Loucy (cell line): ENCODE measurements at regions not wholly inside any gene's neighbourhood (a gene's known extent, or its start where the extent isn't known, plus 50 kb on each side); places are given as distances from the start of the nearest gene placed in this dataset.

Experiments
- H2AFZ ChIP-seq: fragments of 200-600 bp; sonication (generic); 2 replicates; pipeline ENCODE4 v1.6.0; 2016; ENCODE audit warnings: antibody characterized with exemption, mild to moderate bottlenecking, low read length, moderate library complexity
- H3F3A ChIP-seq: fragments of 200-600 bp; 2 replicates; pipeline ENCODE4 v1.6.0; 2016; ENCODE audit warnings: antibody characterized with exemption, low read depth, mild to moderate bottlenecking
- H3K27me3 ChIP-seq: fragments of 200-600 bp; sonication (generic); 2 replicates; pipeline ENCODE4 v1.6.1; 2014; ENCODE audit warnings: low read length, mild to moderate bottlenecking; ENCODE audit not compliant: insufficient read depth, poor library complexity, severe bottlenecking
- H3K36me3 ChIP-seq: fragments of 200-600 bp; sonication (generic); 2 replicates; pipeline ENCODE4 v1.6.1; 2016; ENCODE audit warnings: low read length; ENCODE audit not compliant: insufficient read depth
- H3K4me1 ChIP-seq: fragments of 200-600 bp; sonication (generic); 2 replicates; pipeline ENCODE4 v1.5.1; 2014; ENCODE audit warnings: low read length, mild to moderate bottlenecking; ENCODE audit not compliant: insufficient read depth, poor library complexity, severe bottlenecking
- H3K4me2 ChIP-seq: fragments of 200-600 bp; sonication (generic); 2 replicates; pipeline ENCODE4 v1.6.0; 2014; ENCODE audit warnings: antibody characterized with exemption, low read length, low read depth, mild to moderate bottlenecking; ENCODE audit not compliant: poor library complexity, severe bottlenecking
- H3K4me3 ChIP-seq: fragments of 200-600 bp; sonication (generic); 2 replicates; pipeline ENCODE4 v1.5.1; 2014; ENCODE audit warnings: low read length, mild to moderate bottlenecking, mixed read lengths; ENCODE audit not compliant: poor library complexity, severe bottlenecking
- H3K79me2 ChIP-seq: fragments of 200-600 bp; sonication (generic); 2 replicates; pipeline ENCODE4 v1.6.1; 2014; ENCODE audit warnings: low read length; ENCODE audit not compliant: insufficient read depth
- H3K9ac ChIP-seq: fragments of 200-600 bp; sonication (generic); 2 replicates; pipeline ENCODE4 v1.6.0; 2014; ENCODE audit warnings: mild to moderate bottlenecking, low read depth, low read length, moderate library complexity; ENCODE audit not compliant: poor library complexity, severe bottlenecking
- H3K9me2 ChIP-seq: fragments of 200-600 bp; sonication (generic); replicated peaks from 2 replicates; pipeline ENCODE4 v1.6.1; 2016; ENCODE audit warnings: low read depth, low read length, mixed read lengths
- H3K9me3 ChIP-seq: fragments of 200-600 bp; sonication (generic); 2 replicates; pipeline ENCODE4 v1.6.1; 2014; ENCODE audit warnings: mild to moderate bottlenecking, antibody characterized with exemption, low read length, low read depth; ENCODE audit not compliant: insufficient read depth
- H4K20me1 ChIP-seq: fragments of 200-600 bp; sonication (generic); 2 replicates; pipeline ENCODE4 v1.6.0; 2014; ENCODE audit warnings: antibody characterized with exemption, low read length, mild to moderate bottlenecking; ENCODE audit not compliant: insufficient read depth, poor library complexity, severe bottlenecking
- CTCF ChIP-seq: fragments of 200-600 bp; sonication (generic); conservative IDR thresholded peaks from 2 replicates; pipeline ENCODE4 v1.5.1; 2014; ENCODE audit warnings: mild to moderate bottlenecking, antibody characterized with exemption, low read length
- EZH2phosphoT487 ChIP-seq: fragments of 200-600 bp; IDR thresholded peaks from 2 replicates; pipeline ENCODE4 v1.6.1; 2018; ENCODE audit warnings: antibody characterized with exemption, mild to moderate bottlenecking, moderate library complexity, borderline replicate concordance

GRCh38 chr12:5222011-5222461 is 178.4 kb downstream of the KCNA5 start:
- TF ChIP-seq EZH2phosphoT487 (no peak), CTCF (no peak)
- Histone ChIP-seq H3K4me2 (no peak overlapping the region), H3K36me3 (no peaks in the 10 kb centered on the region), H3K27me3 (no peaks in the 10 kb centered on the region), H3K9me3 (no peaks in the 10 kb centered on the region), H3K4me3 (no peak overlapping the region), H3K9ac (peak overlapping the region; percentile 7), H3K4me1 (peaks cover 32% of the 10 kb centered on the region), H3K79me2 (no peaks in the 10 kb centered on the region), H4K20me1 (no peaks in the 10 kb centered on the region), H2AFZ (no peak overlapping the region), H3F3A (no peaks in the 10 kb centered on the region), H3K9me2 (no peaks in the 10 kb centered on the region)

GRCh38 chr12:5222729-5223128 is 179.1 kb downstream of the KCNA5 start:
- H3K9me3 ChIP-seq, result no peaks in the 10 kb centered on the region
- no peak overlapping the region for H3K9ac ChIP-seq
- no peak overlapping the region for H3K4me3 ChIP-seq
- no peaks in the 10 kb centered on the region for H3F3A ChIP-seq
- H3K36me3 ChIP-seq, result no peaks in the 10 kb centered on the region
- H3K4me1 ChIP-seq, result peaks cover 32% of the 10 kb centered on the region
- no peak overlapping the region for H3K4me2 ChIP-seq
- H2AFZ ChIP-seq, result no peak overlapping the region
- H4K20me1 ChIP-seq, result no peaks in the 10 kb centered on the region
- H3K79me2 ChIP-seq, result no peaks in the 10 kb centered on the region
- no peaks in the 10 kb centered on the region for H3K27me3 ChIP-seq
- no peaks in the 10 kb centered on the region for H3K9me2 ChIP-seq
- no peak for TF ChIP-seq EZH2phosphoT487
- no peak for TF ChIP-seq CTCF

GRCh38 chr12:5223881-5224280 is 180.2 kb downstream of the KCNA5 start:
- Histone ChIP-seq H3K36me3 (no peaks in the 10 kb centered on the region), H3K4me3 (no peak overlapping the region), H3K4me1 (peaks cover 32% of the 10 kb centered on the region), H3K4me2 (no peak overlapping the region), H3F3A (no peaks in the 10 kb centered on the region), H3K9ac (no peak overlapping the region), H2AFZ (no peak overlapping the region), H3K79me2 (no peaks in the 10 kb centered on the region), H4K20me1 (no peaks in the 10 kb centered on the region), H3K9me2 (no peaks in the 10 kb centered on the region), H3K9me3 (no peaks in the 10 kb centered on the region), H3K27me3 (no peaks in the 10 kb centered on the region)
- TF ChIP-seq CTCF, result no peak
- no peak for TF ChIP-seq EZH2phosphoT487
